MCF 10A (cell line): ENCODE measurements at regions not wholly inside any gene's neighbourhood (a gene's known extent, or its start where the extent isn't known, plus 50 kb on each side); places are given as distances from the start of the nearest gene placed in this dataset.

Experiments
- BruUV-seq: library from RNA; stranded (reverse); fragments of 400-500 nt; replicated peaks from 2 replicates; lab custom pipeline; 2021; lab: Mats Ljungman, UMichigan
- CTCF ChIA-PET: fragments of 300-600 bp; sonication (Branson Sonifier 250); formaldehyde crosslinking; extraction: SDS; loops from one replicate; lab custom pipeline; 2021; ENCODE audit warnings: antibody characterized with exemption, inconsistent platforms; lab: Yijun Ruan, JAX
- POLR2A ChIA-PET: fragments of 300-600, 350-650 bp; sonication (Branson Sonifier 250); formaldehyde crosslinking; extraction: SDS; loops from one replicate; lab custom pipeline; 2020; ENCODE audit warnings: antibody characterized with exemption, inconsistent platforms; lab: Yijun Ruan, JAX
- DNase-seq: peaks from one replicate; pipeline ENCODE4 v3.0.0-alpha.2; 2018; ENCODE audit not compliant: unreplicated experiment
- H3K27ac Mint-ChIP-seq: one replicate; pipeline ENCODE4 v1.8.0; 2022; ENCODE audit warnings: mild to moderate bottlenecking, low read depth, mixed read lengths; ENCODE audit not compliant: unreplicated experiment
- H3K27me3 Mint-ChIP-seq: one replicate; pipeline ENCODE4 v1.8.0; 2022; ENCODE audit warnings: mixed read lengths; ENCODE audit not compliant: insufficient read depth, unreplicated experiment
- H3K36me3 Mint-ChIP-seq: one replicate; pipeline ENCODE4 v1.8.0; 2022; ENCODE audit warnings: mild to moderate bottlenecking, moderate library complexity, mixed read lengths; ENCODE audit not compliant: insufficient read depth, unreplicated experiment
- H3K4me1 Mint-ChIP-seq: one replicate; pipeline ENCODE4 v1.8.0; 2022; ENCODE audit warnings: mixed read lengths; ENCODE audit not compliant: insufficient read depth, unreplicated experiment
- H3K4me3 Mint-ChIP-seq: one replicate; pipeline ENCODE4 v1.8.0; 2022; ENCODE audit warnings: mild to moderate bottlenecking, moderate library complexity, mixed read lengths; ENCODE audit not compliant: unreplicated experiment
- H3K9me3 Mint-ChIP-seq: one replicate; pipeline ENCODE4 v1.8.0; 2022; ENCODE audit warnings: mixed read lengths; ENCODE audit not compliant: unreplicated experiment
- CTCF ChIP-seq: fragments of 200-600 bp; IDR thresholded peaks from one replicate; pipeline ENCODE4 v1.8.0; 2022; ENCODE audit warnings: antibody characterized with exemption, mild to moderate bottlenecking; ENCODE audit not compliant: unreplicated experiment
- intact Hi-C: fragments of 100-400 bp; cut with micrococcal nuclease; formaldehyde crosslinking; loops from 2 replicates; pipeline ENCODE4 v1.14.1; 2022

- BruUV-seq = no TSS peak
- Mint-ChIP-seq H3K4me1 (peaks cover 13% of the 10 kb centered on the region), H3K9me3 (no peaks in the 10 kb centered on the region), H3K27me3 (no peaks in the 10 kb centered on the region), H3K36me3 (no peaks in the 10 kb centered on the region), H3K27ac (no peak overlapping the region), H3K4me3 (no peak overlapping the region)
- no peak for TF ChIP-seq CTCF
- ChIA-PET CTCF (no interaction called here), POLR2A (no interaction called here)
- DNase-seq = no peak
- intact Hi-C loops = no loop called here
Observed at GRCh38 chr1:72564749-72565148, 282.4 kb upstream of the NEGR1 start.

DNA sequence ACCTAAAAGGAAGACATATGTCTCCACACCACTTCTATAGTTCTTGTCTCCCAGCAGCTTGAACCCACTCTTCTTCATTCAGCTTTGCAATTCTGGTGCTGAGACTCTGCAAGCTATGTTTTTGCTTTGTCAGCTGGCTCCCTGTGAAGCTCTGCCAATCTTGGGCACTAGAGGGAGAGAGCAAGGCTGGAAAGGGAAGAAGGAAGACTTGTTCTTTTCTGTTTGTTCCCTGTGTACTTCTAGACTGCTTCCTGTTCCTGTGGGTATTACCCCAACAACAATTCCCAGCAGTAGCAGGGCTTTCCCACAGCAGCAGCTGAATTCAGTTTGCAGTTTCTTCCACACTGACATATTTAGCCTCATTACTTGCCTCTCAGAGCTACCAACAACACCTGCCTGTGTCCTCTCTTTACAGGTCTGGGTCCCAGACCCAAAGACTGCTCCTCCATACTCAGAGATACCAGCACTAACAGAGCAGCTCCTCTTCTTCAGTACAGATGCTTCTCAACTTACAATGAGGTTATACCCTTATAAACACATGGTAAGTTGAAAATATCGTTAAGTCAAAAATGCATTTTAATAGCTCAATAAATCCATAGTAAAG lies 275.2 kb upstream of the NEGR1 start:
- DNase-seq = peak; percentile 34
- CTCF ChIA-PET = interaction anchor here (0.6 to 1.5 kb wide), 6 partner anchors 8 to 539 kb away, joined by 3 to 5 read pairs (median 3); no protein-coding TSS in a partner anchor
- POLR2A ChIA-PET = no interaction called here
- no peak overlapping the region for H3K4me3 Mint-ChIP-seq
- no peak for TF ChIP-seq CTCF
- H3K9me3 Mint-ChIP-seq = no peaks in the 10 kb centered on the region
- no TSS peak for BruUV-seq
- H3K27me3 Mint-ChIP-seq = no peaks in the 10 kb centered on the region
- no peaks in the 10 kb centered on the region for H3K36me3 Mint-ChIP-seq
- intact Hi-C loops = no loop called here
- no peak overlapping the region for H3K27ac Mint-ChIP-seq
- H3K4me1 Mint-ChIP-seq = peaks cover 5% of the 10 kb centered on the region

DNA sequence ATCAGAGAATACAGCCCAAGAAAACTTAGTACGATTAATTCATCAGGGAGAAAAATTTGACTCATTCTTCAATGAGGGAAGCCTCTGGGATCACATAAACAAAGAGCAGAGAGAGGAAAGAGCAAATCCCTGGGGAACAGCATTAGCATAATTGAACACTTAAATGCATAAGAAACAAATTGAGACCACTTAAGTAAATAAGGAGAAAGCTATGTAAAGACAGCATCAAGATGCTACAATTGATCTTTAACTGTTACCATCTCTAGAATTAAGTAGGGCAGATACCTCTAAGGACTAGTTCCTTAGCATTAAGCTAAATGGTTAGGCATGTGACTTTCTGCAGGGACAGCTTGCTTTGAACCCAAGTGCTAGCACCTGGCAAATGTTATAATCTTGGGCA lies 265.1 kb upstream of the NEGR1 start:
- DNase-seq = no peak
- Mint-ChIP-seq H3K36me3 (no peaks in the 10 kb centered on the region), H3K27me3 (no peaks in the 10 kb centered on the region), H3K4me3 (no peak overlapping the region), H3K27ac (no peak overlapping the region), H3K9me3 (no peaks in the 10 kb centered on the region), H3K4me1 (no peaks in the 10 kb centered on the region)
- POLR2A ChIA-PET = no interaction called here
- TF ChIP-seq CTCF = no peak
- no TSS peak for BruUV-seq
- CTCF ChIA-PET = no interaction called here
- intact Hi-C loops = no loop called here

DNA sequence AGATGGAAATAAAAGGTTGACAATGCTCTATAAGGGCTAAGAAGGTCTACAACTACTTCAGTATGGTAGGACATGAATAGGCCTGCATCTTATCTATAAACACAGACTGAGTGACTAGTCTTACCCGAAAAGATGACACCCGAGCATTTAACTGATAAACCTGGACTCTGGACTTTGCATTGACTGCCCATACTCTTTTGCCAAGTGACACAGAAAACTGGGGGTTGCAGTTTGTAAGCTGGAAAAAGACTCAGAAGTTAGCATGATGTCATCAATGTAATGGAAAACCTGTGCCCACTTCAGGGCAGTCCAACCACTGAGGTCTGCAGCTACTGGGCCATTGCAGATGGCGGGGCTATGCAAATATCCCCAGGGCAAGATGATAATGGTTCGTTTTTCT lies 258.3 kb upstream of the NEGR1 start:
- peaks cover under 1% of the 10 kb centered on the region for H3K9me3 Mint-ChIP-seq
- TF ChIP-seq CTCF = no peak
- no peak for DNase-seq
- CTCF ChIA-PET = no interaction called here
- no peaks in the 10 kb centered on the region for H3K4me1 Mint-ChIP-seq
- H3K27me3 Mint-ChIP-seq = no peaks in the 10 kb centered on the region
- H3K4me3 Mint-ChIP-seq = no peak overlapping the region
- intact Hi-C loops = no loop called here
- POLR2A ChIA-PET = no interaction called here
- BruUV-seq = no TSS peak
- peaks cover 6% of the 10 kb centered on the region for H3K36me3 Mint-ChIP-seq
- no peak overlapping the region for H3K27ac Mint-ChIP-seq
